ENCODE measurements at regions not wholly inside any gene's neighbourhood (a gene's known extent, or its start where the extent isn't known, plus 50 kb on each side); places are given as distances from the start of the nearest gene placed in this dataset.

GRCh38 chr9:78791779-78792178 lies 494.9 kb downstream of the PSAT1 start:
- H2BK20ac ChIP-seq (ENCODE audit: low read length), result no peak overlapping the region
- no peak overlapping the region for H3K4me3 ChIP-seq (ENCODE audit: extremely low read depth in 1 of 4, insufficient read depth in 2 of 4, low read depth in 3 of 4, low read length in 4 of 4)
- H3K9me3 ChIP-seq (ENCODE audit: insufficient read depth in 2 of 2, low read depth in 1 of 2, low read length in 1 of 2), result peaks cover 3 to 4% of the 10 kb centered on the region in 2 experiments; a peak in 2 of 4 replicates
- H3K23me2 ChIP-seq (ENCODE audit: low read depth, low read length), result no peaks in the 10 kb centered on the region
- H2BK12ac ChIP-seq (ENCODE audit: low read depth, low read length), result no peak overlapping the region
- no peaks in the 10 kb centered on the region for H4K20me1 ChIP-seq (replicated peaks in 1 of 2; ENCODE audit: control insufficient read depth in 1 of 2, insufficient read depth in 2 of 2, low read length in 2 of 2)
- DNase-seq (ENCODE audit: low read depth in 1 of 2, low spot score in 2 of 2) (no peak), FAIRE-seq (no peak)
- H2BK15ac ChIP-seq (ENCODE audit: low read length), result no peak overlapping the region
- H2AK5ac ChIP-seq (ENCODE audit: low read depth, low read length), result no peak overlapping the region
- no peak overlapping the region for H4K5ac ChIP-seq (ENCODE audit: insufficient read length, low read depth, low read length)
- TF ChIP-seq ASH2L (IDR thresholded peaks at IDR 0.05; ENCODE audit: low read length) (no peak), MAFK (IDR thresholded peaks at IDR 0.05; ENCODE audit: low read depth, low read length) (no peak), GABPA (IDR thresholded peaks at IDR 0.05; ENCODE audit: borderline replicate concordance, insufficient read depth, low read length) (no peak), POLR2AphosphoS5 (IDR thresholded peaks at IDR 0.05; ENCODE audit: low read depth, low read length) (no peak), YY1 (IDR thresholded peaks at IDR 0.05; ENCODE audit: low read depth, low read length) (no peak), TCF12 (IDR thresholded peaks at IDR 0.05; ENCODE audit: low read depth, low read length) (no peak), RBBP5 (IDR thresholded peaks at IDR 0.05; ENCODE audit: borderline replicate concordance, low read depth, low read length) (no peak), NRF1 (IDR thresholded peaks at IDR 0.05; ENCODE audit: low read depth, low read length) (no peak), FOSL1 (IDR thresholded peaks at IDR 0.05; ENCODE audit: insufficient read depth, low read depth, low read length) (no peak)
- no peak overlapping the region for H3K14ac ChIP-seq (ENCODE audit: insufficient read length)
- no peak overlapping the region for H2BK120ac ChIP-seq (replicated peaks; ENCODE audit: low read depth, low read length)
- no peaks in the 10 kb centered on the region; a peak in 1 of 8 replicates for H3K36me3 ChIP-seq (ENCODE audit: control insufficient read depth in 2 of 4, insufficient read depth in 4 of 4, low read length in 3 of 4)
- H3K27ac ChIP-seq (ENCODE audit: low read depth, low read length), result no peak overlapping the region
- H3K4ac ChIP-seq (replicated peaks; ENCODE audit: insufficient read length, low read depth, low read length), result no peak overlapping the region
- no peak overlapping the region for H4K8ac ChIP-seq (ENCODE audit: extremely low read depth, insufficient read depth, low read length)
- H3K4me1 ChIP-seq (replicated peaks in 1 of 4; ENCODE audit: control insufficient read depth in 3 of 4, insufficient read depth in 4 of 4, low read length in 3 of 4), result no peaks in the 10 kb centered on the region
- no peak overlapping the region for H3K56ac ChIP-seq (replicated peaks; ENCODE audit: insufficient read length, low read depth, low read length)
- H2BK5ac ChIP-seq (ENCODE audit: low read depth, low read length), result no peak overlapping the region
- no peak overlapping the region for H3K4me2 ChIP-seq (ENCODE audit: insufficient read depth in 1 of 2, low read depth in 2 of 2, low read length in 2 of 2)
- H3K79me1 ChIP-seq (ENCODE audit: low read depth, low read length), result no peaks in the 10 kb centered on the region
- ChIA-PET CTCF (ENCODE audit: partially characterized antibody) (interaction anchor here (1.2 kb wide), 1 partner anchor 47 kb away, joined by 3 read pairs; no protein-coding TSS in a partner anchor), POLR2A (ENCODE audit: partially characterized antibody) (no interaction called here)
- no peak overlapping the region for H4K91ac ChIP-seq (replicated peaks; ENCODE audit: insufficient read length, low read length)
- H3K18ac ChIP-seq (ENCODE audit: extremely low read depth, low read length), result no peak overlapping the region
- no peaks in the 10 kb centered on the region for H3K79me2 ChIP-seq (ENCODE audit: control insufficient read depth in 1 of 2, insufficient read depth in 2 of 2, low read length in 2 of 2)
- WGBS, 2 experiments (ENCODE audit: extremely low coverage in 1 of 2, insufficient coverage in 1 of 2, insufficient read length in 1 of 2, insufficient replicate concordance in 2 of 2, low coverage in 1 of 2, low lambda C conversion rate in 2 of 2, missing lambda C conversion rate in 1 of 2), result 97% methylated on average over 2 of the region's 2 CpGs; no CpG with 5 or more reads in 1 of the 2 experiments
- no peak overlapping the region for H3K9ac ChIP-seq (replicated peaks in 1 of 4; ENCODE audit: extremely low read depth in 1 of 4, low read depth in 3 of 4, low read length in 3 of 4)
- H2AFZ ChIP-seq (ENCODE audit: low read length), result no peak overlapping the region
- H3K27me3 ChIP-seq (replicated peaks in 1 of 4; ENCODE audit: control insufficient read depth in 3 of 4, extremely low read depth in 1 of 4, insufficient read depth in 3 of 4, low read length in 3 of 4), result no peaks in the 10 kb centered on the region
- no peak overlapping the region for H3K23ac ChIP-seq (ENCODE audit: insufficient read length)
